WTC11 (cell line): ENCODE measurements at regions not wholly inside any gene's neighbourhood (a gene's known extent, or its start where the extent isn't known, plus 50 kb on each side); places are given as distances from the start of the nearest gene placed in this dataset.

ENCODE experiments used
- ATF2 ChIP-seq: sonication (generic); formaldehyde crosslinking; IDR thresholded peaks from 2 replicates; pipeline ENCODE4 v1.8.1; 2022; ENCODE audit warnings: low read depth, missing genetic modification reagents, borderline replicate concordance
- CREM ChIP-seq: sonication (generic); formaldehyde crosslinking; IDR thresholded peaks from 2 replicates; pipeline ENCODE4 v1.8.1; 2022; ENCODE audit warnings: mild to moderate bottlenecking, missing genetic modification reagents, moderate library complexity
- ETV6 ChIP-seq: sonication (generic); formaldehyde crosslinking; IDR thresholded peaks from 2 replicates; pipeline ENCODE4 v1.8.1; 2022; ENCODE audit warnings: mild to moderate bottlenecking, missing genetic modification reagents
- HMGXB4 ChIP-seq: sonication (generic); formaldehyde crosslinking; IDR thresholded peaks from 2 replicates; pipeline ENCODE4 v1.8.1; 2023; ENCODE audit warnings: mild to moderate bottlenecking, moderate library complexity, missing genetic modification reagents
- NFE2L1 ChIP-seq: sonication (generic); formaldehyde crosslinking; IDR thresholded peaks from 2 replicates; pipeline ENCODE4 v1.8.1; 2023; ENCODE audit warnings: missing genetic modification reagents
- NFYB ChIP-seq: sonication (generic); formaldehyde crosslinking; conservative IDR thresholded peaks from 2 replicates; pipeline ENCODE4 v1.8.0; 2022; ENCODE audit warnings: low read depth, missing genetic modification reagents
- USF2 ChIP-seq: sonication (generic); formaldehyde crosslinking; IDR thresholded peaks from 2 replicates; pipeline ENCODE4 v1.8.1; 2023; ENCODE audit warnings: mild to moderate bottlenecking, missing genetic modification reagents, moderate library complexity
- ZNF317 ChIP-seq: sonication (generic); formaldehyde crosslinking; IDR thresholded peaks from 2 replicates; pipeline ENCODE4 v1.8.1; 2023; ENCODE audit warnings: low read depth, mild to moderate bottlenecking, moderate library complexity, missing genetic modification reagents, borderline replicate concordance
- TF ChIP-seq, protein P1 (sequence below): fragments of 200-600 bp; IDR thresholded peaks from 2 replicates; pipeline ENCODE4 v1.8.0; 2022; ENCODE audit warnings: antibody characterized with exemption
- TF ChIP-seq, protein P2 (sequence below): sonication (generic); formaldehyde crosslinking; IDR thresholded peaks from 2 replicates; pipeline ENCODE4 v1.8.1; 2022; ENCODE audit warnings: mild to moderate bottlenecking, missing genetic modification reagents, moderate library complexity, borderline replicate concordance
- TF ChIP-seq, protein P3 (sequence below): sonication (generic); formaldehyde crosslinking; IDR thresholded peaks from 2 replicates; pipeline ENCODE4 v1.8.1; 2023; ENCODE audit warnings: mild to moderate bottlenecking, missing genetic modification reagents

GRCh38 chr3:170746175-170746942 lies 123.6 kb downstream of the RPL22L1 start:
- TF ChIP-seq ZNF317 (no peak), USF2 (no peak), ATF2 (no peak), CREM (no peak), NFE2L1 (CRISPR knock-in tag) (no peak), ETV6 (CRISPR knock-in tag) (no peak), HMGXB4 (no peak), NFYB (CRISPR knock-in tag) (no peak)
- TF ChIP-seq, protein P1, sequence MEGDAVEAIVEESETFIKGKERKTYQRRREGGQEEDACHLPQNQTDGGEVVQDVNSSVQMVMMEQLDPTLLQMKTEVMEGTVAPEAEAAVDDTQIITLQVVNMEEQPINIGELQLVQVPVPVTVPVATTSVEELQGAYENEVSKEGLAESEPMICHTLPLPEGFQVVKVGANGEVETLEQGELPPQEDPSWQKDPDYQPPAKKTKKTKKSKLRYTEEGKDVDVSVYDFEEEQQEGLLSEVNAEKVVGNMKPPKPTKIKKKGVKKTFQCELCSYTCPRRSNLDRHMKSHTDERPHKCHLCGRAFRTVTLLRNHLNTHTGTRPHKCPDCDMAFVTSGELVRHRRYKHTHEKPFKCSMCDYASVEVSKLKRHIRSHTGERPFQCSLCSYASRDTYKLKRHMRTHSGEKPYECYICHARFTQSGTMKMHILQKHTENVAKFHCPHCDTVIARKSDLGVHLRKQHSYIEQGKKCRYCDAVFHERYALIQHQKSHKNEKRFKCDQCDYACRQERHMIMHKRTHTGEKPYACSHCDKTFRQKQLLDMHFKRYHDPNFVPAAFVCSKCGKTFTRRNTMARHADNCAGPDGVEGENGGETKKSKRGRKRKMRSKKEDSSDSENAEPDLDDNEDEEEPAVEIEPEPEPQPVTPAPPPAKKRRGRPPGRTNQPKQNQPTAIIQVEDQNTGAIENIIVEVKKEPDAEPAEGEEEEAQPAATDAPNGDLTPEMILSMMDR, result no peak
- TF ChIP-seq, protein P2, sequence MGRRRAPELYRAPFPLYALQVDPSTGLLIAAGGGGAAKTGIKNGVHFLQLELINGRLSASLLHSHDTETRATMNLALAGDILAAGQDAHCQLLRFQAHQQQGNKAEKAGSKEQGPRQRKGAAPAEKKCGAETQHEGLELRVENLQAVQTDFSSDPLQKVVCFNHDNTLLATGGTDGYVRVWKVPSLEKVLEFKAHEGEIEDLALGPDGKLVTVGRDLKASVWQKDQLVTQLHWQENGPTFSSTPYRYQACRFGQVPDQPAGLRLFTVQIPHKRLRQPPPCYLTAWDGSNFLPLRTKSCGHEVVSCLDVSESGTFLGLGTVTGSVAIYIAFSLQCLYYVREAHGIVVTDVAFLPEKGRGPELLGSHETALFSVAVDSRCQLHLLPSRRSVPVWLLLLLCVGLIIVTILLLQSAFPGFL, result no peak
- TF ChIP-seq, protein P3, sequence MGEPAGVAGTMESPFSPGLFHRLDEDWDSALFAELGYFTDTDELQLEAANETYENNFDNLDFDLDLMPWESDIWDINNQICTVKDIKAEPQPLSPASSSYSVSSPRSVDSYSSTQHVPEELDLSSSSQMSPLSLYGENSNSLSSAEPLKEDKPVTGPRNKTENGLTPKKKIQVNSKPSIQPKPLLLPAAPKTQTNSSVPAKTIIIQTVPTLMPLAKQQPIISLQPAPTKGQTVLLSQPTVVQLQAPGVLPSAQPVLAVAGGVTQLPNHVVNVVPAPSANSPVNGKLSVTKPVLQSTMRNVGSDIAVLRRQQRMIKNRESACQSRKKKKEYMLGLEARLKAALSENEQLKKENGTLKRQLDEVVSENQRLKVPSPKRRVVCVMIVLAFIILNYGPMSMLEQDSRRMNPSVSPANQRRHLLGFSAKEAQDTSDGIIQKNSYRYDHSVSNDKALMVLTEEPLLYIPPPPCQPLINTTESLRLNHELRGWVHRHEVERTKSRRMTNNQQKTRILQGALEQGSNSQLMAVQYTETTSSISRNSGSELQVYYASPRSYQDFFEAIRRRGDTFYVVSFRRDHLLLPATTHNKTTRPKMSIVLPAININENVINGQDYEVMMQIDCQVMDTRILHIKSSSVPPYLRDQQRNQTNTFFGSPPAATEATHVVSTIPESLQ (CRISPR knock-in tag), result no peak
